CD4-positive, CD25-positive, alpha-beta regulatory T cell (primary cell): ENCODE measurements at regions not wholly inside any gene's neighbourhood (a gene's known extent, or its start where the extent isn't known, plus 50 kb on each side); places are given as distances from the start of the nearest gene placed in this dataset.
"Not testable (repeated sequence)": the region's sequence is repeated elsewhere in the genome, so short reads cannot be mapped to it uniquely, and the experiment has no call there.

Source experiments
- ATAC-seq, 2 donors: fragments of 150-1000 bp; cut with Tn5 transposase; one replicate each; pipeline ENCODE4 v1.10.0; 2021; ENCODE audit warnings: low read depth in 2 of 2, moderate number of reproducible peaks in 2 of 2, moderate library complexity in 1 of 2
- DNase-seq, 3 donors: peaks; one replicate each; pipeline versions ENCODE4 v3.0.0 to v3.0.0-alpha.2; 2012 to 2022; ENCODE audit warnings: mixed read lengths in 1 of 3
- H3K27ac ChIP-seq: one replicate; pipeline ENCODE4 v1.7.0; 2013; ENCODE audit warnings: mild to moderate bottlenecking, low read length; ENCODE audit not compliant: insufficient read depth, poor library complexity, severe bottlenecking
- H3K27me3 ChIP-seq: one replicate; pipeline ENCODE4 v1.7.0; 2013; ENCODE audit warnings: low read length; ENCODE audit not compliant: control insufficient read depth, insufficient read depth
- H3K36me3 ChIP-seq: one replicate; pipeline ENCODE4 v1.7.0; 2013; ENCODE audit warnings: mild to moderate bottlenecking, low read length, moderate library complexity; ENCODE audit not compliant: control insufficient read depth, insufficient read depth
- H3K4me1 ChIP-seq: 2 replicates; pipeline ENCODE4 v1.7.0; 2013; ENCODE audit warnings: mild to moderate bottlenecking, low read length; ENCODE audit not compliant: insufficient read depth, control insufficient read depth, poor library complexity, severe bottlenecking
- H3K4me3 ChIP-seq: one replicate; pipeline ENCODE4 v1.7.0; 2013; ENCODE audit warnings: low read depth, mild to moderate bottlenecking, low read length, moderate library complexity
- H3K9me3 ChIP-seq, 2 experiments: 1 replicate in 1 of 2; 2 replicates in 1 of 2; pipeline ENCODE4 v1.7.0; 2013; ENCODE audit warnings: low read length in 2 of 2, mild to moderate bottlenecking in 1 of 2, moderate library complexity in 1 of 2; ENCODE audit not compliant: control insufficient read depth in 2 of 2
- H3K27ac Mint-ChIP-seq, 3 donors: one replicate each; pipeline ENCODE4 v1.8.0; 2020 to 2022; ENCODE audit warnings: mild to moderate bottlenecking in 3 of 3, mixed read lengths in 3 of 3, moderate library complexity in 2 of 3
- H3K27me3 Mint-ChIP-seq: one replicate; pipeline ENCODE4 v1.8.0; 2022; ENCODE audit warnings: mild to moderate bottlenecking, mixed read lengths
- H3K36me3 Mint-ChIP-seq: one replicate; pipeline ENCODE4 v1.8.0; 2020; ENCODE audit warnings: mixed read lengths
- H3K4me1 Mint-ChIP-seq, 4 donors: one replicate each; pipeline ENCODE4 v1.8.0; 2020 to 2022; ENCODE audit warnings: mixed read lengths in 4 of 4, mild to moderate bottlenecking in 1 of 4
- H3K4me3 Mint-ChIP-seq, 4 donors: one replicate each; pipeline ENCODE4 v1.8.0; 2020 to 2022; ENCODE audit warnings: mild to moderate bottlenecking in 4 of 4, mixed read lengths in 4 of 4, moderate library complexity in 3 of 4
- H3K9me3 Mint-ChIP-seq, 7 donors: one replicate each; pipeline ENCODE4 v1.8.0; 2020 to 2022; ENCODE audit warnings: mixed read lengths in 7 of 7, mild to moderate bottlenecking in 3 of 7, moderate library complexity in 2 of 7

GRCh38 chr2:208671886-208672680 lies 265.5 kb downstream of the PTH2R start:
- Mint-ChIP-seq H3K4me3 (no peak overlapping the region), H3K27me3 (no peaks in the 10 kb centered on the region), H3K36me3 (no peaks in the 10 kb centered on the region), H3K9me3 (peaks cover 0 to 12% (median 4%) of the 10 kb centered on the region in 7 donors), H3K27ac (no peak overlapping the region), H3K4me1 (no peaks in the 10 kb centered on the region)
- DNase-seq, result no peak
- no peaks in the 10 kb centered on the region for H3K36me3 ChIP-seq
- no peaks in the 10 kb centered on the region for H3K4me1 ChIP-seq
- H3K27ac ChIP-seq, result no peak overlapping the region
- H3K4me3 ChIP-seq, result no peak overlapping the region
- no peak for ATAC-seq
- no peaks in the 10 kb centered on the region for H3K9me3 ChIP-seq
- no peaks in the 10 kb centered on the region for H3K27me3 ChIP-seq

- Histone ChIP-seq H3K9me3 (no peaks in the 10 kb centered on the region), H3K4me3 (no peak overlapping the region), H3K27ac (no peak overlapping the region), H3K4me1 (no peaks in the 10 kb centered on the region), H3K27me3 (no peaks in the 10 kb centered on the region), H3K36me3 (no peaks in the 10 kb centered on the region)
- no peak for ATAC-seq
- Mint-ChIP-seq H3K27me3 (no peaks in the 10 kb centered on the region), H3K36me3 (no peaks in the 10 kb centered on the region), H3K4me3 (no peak overlapping the region), H3K4me1 (no peaks in the 10 kb centered on the region), H3K27ac (no peak overlapping the region), H3K9me3 (peaks cover 0 to 11% (median 4%) of the 10 kb centered on the region in 7 donors)
- DNase-seq, result no peak
Observed at GRCh38 chr2:208673631-208674030, 267.0 kb downstream of the PTH2R start.

DNA sequence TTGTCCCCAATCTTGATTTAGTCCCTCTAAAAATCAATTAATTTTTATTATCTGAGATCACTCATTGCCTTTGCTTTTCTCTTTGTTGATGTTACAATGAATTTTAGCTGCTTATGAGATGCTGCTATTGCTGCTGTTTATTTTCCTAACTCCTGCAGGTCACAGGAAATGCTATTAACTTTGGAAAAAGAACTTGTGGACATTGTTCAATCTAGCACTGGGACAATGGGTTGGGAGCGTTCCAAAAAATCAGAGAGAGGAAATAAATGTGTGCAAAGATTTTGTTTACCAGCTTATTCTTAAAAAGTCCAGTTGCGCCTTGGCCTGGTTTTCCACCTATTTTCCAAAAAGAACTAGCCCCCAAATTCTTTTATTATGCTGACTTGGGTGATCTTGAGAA lies 268.3 kb downstream of the PTH2R start:
- no peak overlapping the region for H3K4me3 Mint-ChIP-seq
- no peak overlapping the region for H3K27ac ChIP-seq
- H3K9me3 Mint-ChIP-seq, result peaks cover 0 to 12% (median 5%) of the 10 kb centered on the region in 7 donors
- no peaks in the 10 kb centered on the region for H3K27me3 ChIP-seq
- no peaks in the 10 kb centered on the region for H3K4me1 ChIP-seq
- no peak for ATAC-seq
- H3K27me3 Mint-ChIP-seq, result no peaks in the 10 kb centered on the region
- no peak overlapping the region for H3K27ac Mint-ChIP-seq
- no peak for DNase-seq
- no peak overlapping the region for H3K4me3 ChIP-seq
- no peaks in the 10 kb centered on the region for H3K4me1 Mint-ChIP-seq
- no peaks in the 10 kb centered on the region for H3K9me3 ChIP-seq
- no peaks in the 10 kb centered on the region for H3K36me3 Mint-ChIP-seq
- no peaks in the 10 kb centered on the region for H3K36me3 ChIP-seq

GRCh38 chr2:208685929-208686328 lies 279.3 kb downstream of the PTH2R start:
- H3K27ac ChIP-seq, H3K4me1 ChIP-seq, H3K36me3 Mint-ChIP-seq, H3K4me1 Mint-ChIP-seq, H3K4me3 Mint-ChIP-seq, H3K36me3 ChIP-seq, H3K27me3 ChIP-seq, H3K27ac Mint-ChIP-seq, DNase-seq, H3K9me3 ChIP-seq, H3K4me3 ChIP-seq, ATAC-seq, H3K27me3 Mint-ChIP-seq: not testable (repeated sequence)
- H3K9me3 Mint-ChIP-seq, result peaks cover 1 to 24% (median 10%) of the 10 kb centered on the region in 7 donors

- H3K9me3 Mint-ChIP-seq, result peaks cover 1 to 27% (median 10%) of the 10 kb centered on the region in 7 donors
- peaks cover 0 to 1% (median 0%) of the 10 kb centered on the region in 4 donors for H3K4me1 Mint-ChIP-seq
- H3K27me3 Mint-ChIP-seq, result no peaks in the 10 kb centered on the region
- no peak overlapping the region for H3K27ac Mint-ChIP-seq
- Histone ChIP-seq H3K36me3 (no peaks in the 10 kb centered on the region), H3K4me3 (no peak overlapping the region), H3K9me3 (no peaks in the 10 kb centered on the region), H3K4me1 (no peaks in the 10 kb centered on the region), H3K27me3 (no peaks in the 10 kb centered on the region), H3K27ac (no peak overlapping the region)
- H3K36me3 Mint-ChIP-seq, result no peaks in the 10 kb centered on the region
- ATAC-seq (no peak), DNase-seq (no peak)
- no peak overlapping the region for H3K4me3 Mint-ChIP-seq
Observed at GRCh38 chr2:208686665-208687064, 280.1 kb downstream of the PTH2R start.

- H3K4me1 Mint-ChIP-seq, H3K4me3 Mint-ChIP-seq, H3K27ac ChIP-seq, H3K4me1 ChIP-seq, H3K27me3 Mint-ChIP-seq, H3K36me3 Mint-ChIP-seq, H3K27ac Mint-ChIP-seq, DNase-seq, H3K4me3 ChIP-seq, ATAC-seq, H3K36me3 ChIP-seq, H3K9me3 ChIP-seq, H3K27me3 ChIP-seq: not testable (repeated sequence)
- H3K9me3 Mint-ChIP-seq, result peaks cover 1 to 24% (median 10%) of the 10 kb centered on the region in 7 donors
Observed at GRCh38 chr2:208687720-208688119, 281.1 kb downstream of the PTH2R start.

DNA sequence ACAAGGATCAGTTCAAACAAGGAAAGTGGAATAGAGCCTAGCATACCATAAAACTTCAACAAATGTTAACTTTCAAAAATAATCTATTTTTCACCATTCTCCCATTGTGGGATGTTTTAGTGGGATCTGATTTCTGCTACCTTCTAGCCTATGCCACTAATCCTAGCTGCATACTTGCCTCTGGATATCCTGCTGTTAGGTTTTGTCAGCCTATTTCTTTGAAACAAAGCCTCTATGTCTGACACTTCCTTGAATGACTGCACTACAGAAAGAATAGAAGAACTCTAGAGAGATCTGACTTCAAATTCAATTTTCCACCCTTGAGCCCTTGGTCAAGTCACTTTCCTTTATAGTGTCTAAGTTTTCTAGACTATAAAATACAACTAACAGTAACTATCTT lies 291.5 kb downstream of the PTH2R start:
- Mint-ChIP-seq H3K36me3 (no peaks in the 10 kb centered on the region), H3K4me1 (no peaks in the 10 kb centered on the region), H3K9me3 (peaks cover 0 to 5% (median 3%) of the 10 kb centered on the region in 7 donors), H3K4me3 (no peak overlapping the region), H3K27me3 (no peaks in the 10 kb centered on the region), H3K27ac (no peak overlapping the region)
- Histone ChIP-seq H3K27me3 (no peaks in the 10 kb centered on the region), H3K4me3 (no peak overlapping the region), H3K36me3 (no peaks in the 10 kb centered on the region), H3K27ac (no peak overlapping the region), H3K9me3 (no peaks in the 10 kb centered on the region), H3K4me1 (no peaks in the 10 kb centered on the region)
- ATAC-seq (no peak), DNase-seq (no peak)

GRCh38 chr2:208708486-208708885 lies 301.9 kb downstream of the PTH2R start:
- H3K9me3 Mint-ChIP-seq, result peaks cover 0 to 7% (median 2%) of the 10 kb centered on the region in 7 donors
- ATAC-seq, result no peak
- Histone ChIP-seq H3K9me3 (peaks cover 0 to 2% of the 10 kb centered on the region in 2 experiments), H3K27me3 (no peaks in the 10 kb centered on the region), H3K36me3 (no peaks in the 10 kb centered on the region), H3K4me3 (no peak overlapping the region), H3K27ac (no peak overlapping the region), H3K4me1 (no peaks in the 10 kb centered on the region)
- no peaks in the 10 kb centered on the region for H3K27me3 Mint-ChIP-seq
- no peak for DNase-seq
- no peaks in the 10 kb centered on the region for H3K4me1 Mint-ChIP-seq
- no peaks in the 10 kb centered on the region for H3K36me3 Mint-ChIP-seq
- no peak overlapping the region for H3K4me3 Mint-ChIP-seq
- H3K27ac Mint-ChIP-seq, result no peak overlapping the region
